ENCODE measurements at regions not wholly inside any gene's neighbourhood (a gene's known extent, or its start where the extent isn't known, plus 50 kb on each side); places are given as distances from the start of the nearest gene placed in this dataset.

DNA sequence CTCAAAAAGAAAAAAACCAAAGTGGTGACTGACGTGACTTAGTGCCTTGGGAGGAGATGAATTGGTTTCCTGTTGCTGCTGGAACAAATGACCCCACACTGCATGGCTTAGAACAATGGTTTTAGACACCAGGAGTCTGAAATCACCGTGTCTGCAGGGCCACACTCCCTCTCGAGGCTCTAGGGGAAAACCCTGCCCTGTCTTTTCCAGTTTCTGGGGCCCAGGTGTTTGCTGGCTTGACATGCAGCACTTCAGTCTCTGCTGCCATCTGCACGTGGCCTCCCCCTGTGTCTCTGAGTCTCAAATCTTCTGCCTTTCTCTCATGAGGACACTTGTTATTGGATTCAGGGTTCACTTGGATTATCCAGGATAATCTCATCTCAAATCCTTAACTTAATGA lies 323.8 kb upstream of the TNRC6C start (continued):
- no peak for TF ChIP-seq TBP (IDR thresholded peaks at IDR 0.05; ENCODE audit: low read depth, low read length)
- TF ChIP-seq, protein P1, sequence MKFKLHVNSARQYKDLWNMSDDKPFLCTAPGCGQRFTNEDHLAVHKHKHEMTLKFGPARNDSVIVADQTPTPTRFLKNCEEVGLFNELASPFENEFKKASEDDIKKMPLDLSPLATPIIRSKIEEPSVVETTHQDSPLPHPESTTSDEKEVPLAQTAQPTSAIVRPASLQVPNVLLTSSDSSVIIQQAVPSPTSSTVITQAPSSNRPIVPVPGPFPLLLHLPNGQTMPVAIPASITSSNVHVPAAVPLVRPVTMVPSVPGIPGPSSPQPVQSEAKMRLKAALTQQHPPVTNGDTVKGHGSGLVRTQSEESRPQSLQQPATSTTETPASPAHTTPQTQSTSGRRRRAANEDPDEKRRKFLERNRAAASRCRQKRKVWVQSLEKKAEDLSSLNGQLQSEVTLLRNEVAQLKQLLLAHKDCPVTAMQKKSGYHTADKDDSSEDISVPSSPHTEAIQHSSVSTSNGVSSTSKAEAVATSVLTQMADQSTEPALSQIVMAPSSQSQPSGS (IDR thresholded peaks at IDR 0.05; ENCODE audit: low read length), result no peak
- TF ChIP-seq YY1 (IDR thresholded peaks at IDR 0.05; ENCODE audit: low read depth, low read length), result no peak
- TF ChIP-seq POLR2A (IDR thresholded peaks at IDR 0.05; ENCODE audit: control extremely low read depth in 1 of 2, low read depth in 2 of 2, low read length in 2 of 2), result no peak
